Adrenal gland (tissue), 5 donors: ENCODE measurements at regions not wholly inside any gene's neighbourhood (a gene's known extent, or its start where the extent isn't known, plus 50 kb on each side); places are given as distances from the start of the nearest gene placed in this dataset.

Experiments
- CTCF ChIP-seq, 6 experiments: fragments of 450-650 bp in 4 of 6; fragments of 200-600 bp in 2 of 6; sonication (generic) in 1 of 6; IDR thresholded peaks; 1 replicate in 5 of 6; 2 replicates in 1 of 6; pipeline versions ENCODE4 v1.5.1 to v1.8.0; 2016 to 2021; ENCODE audit warnings: antibody characterized with exemption in 6 of 6, mild to moderate bottlenecking in 2 of 6, moderate library complexity in 1 of 6
- POLR2A ChIP-seq, 2 donors: fragments of 450-650 bp; IDR thresholded peaks; one replicate each; pipeline ENCODE4 v1.6.1; 2017; ENCODE audit warnings: antibody characterized with exemption in 2 of 2, mild to moderate bottlenecking in 2 of 2, moderate library complexity in 1 of 2
- donor health status: DM: no; HTN: no; CAD: no.

DNA sequence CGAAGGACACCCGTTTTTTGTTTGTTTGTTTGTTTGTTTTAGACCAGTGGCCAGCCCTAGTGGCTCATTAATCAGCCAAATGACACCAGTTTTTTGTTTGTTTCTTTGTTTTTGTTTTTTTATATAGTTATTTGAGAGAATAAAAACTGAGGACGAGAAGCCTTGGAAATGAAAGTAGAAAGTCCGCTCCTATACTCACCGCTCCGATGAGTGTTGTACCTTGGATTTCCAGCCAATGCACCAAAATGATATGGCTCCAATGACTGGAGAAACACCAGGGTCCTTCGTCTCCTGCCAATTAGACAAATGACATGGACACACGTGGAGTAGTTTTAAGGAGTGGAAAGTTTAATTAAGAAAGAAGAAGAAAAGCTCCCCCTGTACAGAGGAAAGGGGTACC lies 87.9 kb downstream of the ZXDA start:
- no peak for TF ChIP-seq POLR2A (IDR thresholded peaks at IDR 0.05)
- TF ChIP-seq CTCF (IDR thresholded peaks at IDR 0.05) = no peak
